ENCODE measurements at regions not wholly inside any gene's neighbourhood (a gene's known extent, or its start where the extent isn't known, plus 50 kb on each side); places are given as distances from the start of the nearest gene placed in this dataset.
"Not testable (repeated sequence)": the region's sequence is repeated elsewhere in the genome, so short reads cannot be mapped to it uniquely, and the experiment has no call there.

GRCh38 chr11:44383246-44383645, 73.3 kb upstream of the ALX4 start:
- intact Hi-C loops (cut with DNase I), result no loop called here
- peak; percentile 10 for DNase-seq (ENCODE audit: low spot score)

- intact Hi-C loops (cut with DNase I), result no loop called here
- DNase-seq (ENCODE audit: low spot score), result no peak
Measured at GRCh38 chr11:44387415-44387814, 77.5 kb upstream of the ALX4 start.

- DNase-seq (ENCODE audit: low spot score), result peak; percentile 15
- intact Hi-C loops (cut with DNase I), result no loop called here
Measured at GRCh38 chr11:44387825-44388224, 77.9 kb upstream of the ALX4 start.

GRCh38 chr11:44388828-44389657, 79.1 kb upstream of the ALX4 start:
- intact Hi-C loops (cut with DNase I), result no loop called here
- DNase-seq (ENCODE audit: low spot score), result peak; percentile 9

- intact Hi-C loops (cut with DNase I), result no loop called here
- peak; percentile 22 for DNase-seq (ENCODE audit: low spot score)
Measured at GRCh38 chr11:44389963-44390605, 80.1 kb upstream of the ALX4 start.

GRCh38 chr11:44391004-44391403, 81.1 kb upstream of the ALX4 start:
- DNase-seq (ENCODE audit: low spot score); intact Hi-C loops (cut with DNase I): not testable (repeated sequence)

GRCh38 chr11:44396746-44397145, 86.8 kb upstream of the ALX4 start:
- peak; percentile 7 for DNase-seq (ENCODE audit: low spot score)
- intact Hi-C loops (cut with DNase I), result not testable (repeated sequence)

- intact Hi-C loops (cut with DNase I), result no loop called here
- peak; percentile 41 for DNase-seq (ENCODE audit: low spot score)
Measured at GRCh38 chr11:44397586-44398178, 87.7 kb upstream of the ALX4 start.

GRCh38 chr11:44398266-44399030, 88.5 kb upstream of the ALX4 start:
- DNase-seq (ENCODE audit: low spot score), result peak; percentile 44
- intact Hi-C loops (cut with DNase I), result no loop called here

- intact Hi-C loops (cut with DNase I), result no loop called here
- peak; percentile 17 for DNase-seq (ENCODE audit: low spot score)
Measured at GRCh38 chr11:44399968-44400367, 90.0 kb upstream of the ALX4 start.

- peak; percentile 66 for DNase-seq (ENCODE audit: low spot score)
- intact Hi-C loops (cut with DNase I), result no loop called here
Measured at GRCh38 chr11:44400431-44400830, 90.5 kb upstream of the ALX4 start.

- intact Hi-C loops (cut with DNase I), result no loop called here
- peak; percentile 35 for DNase-seq (ENCODE audit: low spot score)
Measured at GRCh38 chr11:44402466-44403075, 92.6 kb upstream of the ALX4 start.

- peak; percentile 43 for DNase-seq (ENCODE audit: low spot score)
- intact Hi-C loops (cut with DNase I), result no loop called here
Measured at GRCh38 chr11:44403176-44403575, 93.2 kb upstream of the ALX4 start.

- DNase-seq (ENCODE audit: low spot score), result no peak
- intact Hi-C loops (cut with DNase I), result no loop called here
Measured at GRCh38 chr11:44403587-44404273, 93.8 kb upstream of the ALX4 start.

GRCh38 chr11:44404301-44404700, 94.4 kb upstream of the ALX4 start:
- intact Hi-C loops (cut with DNase I), result no loop called here
- peak; percentile 2 for DNase-seq (ENCODE audit: low spot score)

GRCh38 chr11:44404736-44405395, 94.9 kb upstream of the ALX4 start:
- DNase-seq (ENCODE audit: low spot score), result no peak
- intact Hi-C loops (cut with DNase I), result no loop called here

- DNase-seq (ENCODE audit: low spot score), result peak; percentile 72
- intact Hi-C loops (cut with DNase I), result no loop called here
Measured at GRCh38 chr11:44407211-44407996, 97.5 kb upstream of the ALX4 start.

GRCh38 chr11:44408141-44408540, 98.2 kb upstream of the ALX4 start:
- intact Hi-C loops (cut with DNase I), result no loop called here
- no peak for DNase-seq (ENCODE audit: low spot score)

All from cardiac septum (tissue), 1 donor.